Stimulated activated CD8-positive, alpha-beta memory T cell treated with anti-CD3 and anti-CD28 coated beads, Interleukin-4, amount 100 ng/mL, for 48 hours (primary cell): ENCODE measurements at regions not wholly inside any gene's neighbourhood (a gene's known extent, or its start where the extent isn't known, plus 50 kb on each side); places are given as distances from the start of the nearest gene placed in this dataset.

Source experiments
- DNase-seq: peaks from one replicate; pipeline ENCODE4 v3.0.0-alpha.2; 2020

DNA sequence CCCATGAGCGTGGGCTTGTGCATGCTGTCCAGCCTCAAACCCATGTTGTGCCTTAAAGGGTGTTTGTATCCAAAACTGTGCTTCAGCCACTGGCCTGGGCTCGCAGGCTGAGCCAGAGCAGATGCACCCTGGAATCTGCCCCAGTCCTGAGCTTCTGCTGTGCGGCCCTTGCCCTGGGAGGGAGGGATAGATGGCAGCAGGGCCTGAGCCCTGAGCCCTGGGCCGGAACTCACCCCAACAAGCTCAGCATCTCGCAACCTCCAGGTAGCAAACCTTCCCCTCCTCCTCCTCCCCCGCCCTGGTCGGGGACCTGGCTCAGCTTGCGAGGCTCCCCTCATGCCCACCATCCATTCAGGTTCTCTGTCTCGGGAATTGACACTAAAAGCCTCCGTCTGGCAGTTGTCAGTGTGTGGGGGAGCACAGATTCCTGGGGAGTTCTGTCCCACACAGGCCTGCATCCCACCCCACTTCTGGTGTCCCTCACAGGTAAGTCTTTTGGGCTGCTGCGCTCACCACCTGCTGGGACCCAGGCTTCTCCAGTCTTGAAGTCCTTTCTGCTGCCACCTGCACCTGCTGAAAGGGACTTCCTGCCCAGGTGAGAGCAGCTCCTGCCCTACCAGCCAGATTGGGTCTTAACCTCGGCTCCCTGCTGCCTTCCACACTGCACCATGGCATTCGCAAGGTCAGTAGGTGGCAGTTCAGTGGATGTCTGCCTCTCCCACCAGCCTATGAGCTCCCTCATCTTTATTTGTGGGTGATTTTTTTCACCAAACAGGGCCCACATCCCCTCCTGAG lies 55.2 kb upstream of the OLFM1 start:
- DNase-seq, result no peak

DNA sequence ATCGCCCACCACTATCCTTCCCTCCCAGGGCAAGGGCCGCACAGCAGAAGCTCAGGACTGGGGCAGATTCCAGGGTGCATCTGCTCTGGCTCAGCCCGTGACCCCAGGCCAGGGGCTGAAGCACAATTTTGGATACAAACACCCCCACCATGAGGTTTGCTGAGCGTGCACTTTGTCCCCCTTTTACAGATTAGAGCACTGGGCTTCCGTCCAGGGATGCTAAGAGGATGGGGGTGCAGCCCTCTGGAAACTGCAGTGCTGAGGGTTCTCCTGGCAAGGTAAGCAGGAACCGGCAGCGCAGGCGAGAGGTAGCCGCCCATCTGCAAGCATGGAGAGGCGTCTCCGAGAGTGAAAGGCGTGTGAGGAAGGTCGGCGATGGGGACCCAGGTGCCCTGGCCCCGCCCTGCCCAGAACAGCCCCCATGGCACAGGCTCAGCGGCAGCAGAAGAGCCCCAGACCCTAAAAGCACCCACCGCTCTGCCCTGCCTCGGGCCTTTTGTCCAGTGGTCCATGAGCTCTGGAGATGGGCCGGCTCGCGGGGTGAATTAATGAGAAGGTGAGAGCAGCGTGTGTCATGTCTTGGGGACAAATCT lies 54.5 kb upstream of the OLFM1 start:
- DNase-seq, result no peak

DNA sequence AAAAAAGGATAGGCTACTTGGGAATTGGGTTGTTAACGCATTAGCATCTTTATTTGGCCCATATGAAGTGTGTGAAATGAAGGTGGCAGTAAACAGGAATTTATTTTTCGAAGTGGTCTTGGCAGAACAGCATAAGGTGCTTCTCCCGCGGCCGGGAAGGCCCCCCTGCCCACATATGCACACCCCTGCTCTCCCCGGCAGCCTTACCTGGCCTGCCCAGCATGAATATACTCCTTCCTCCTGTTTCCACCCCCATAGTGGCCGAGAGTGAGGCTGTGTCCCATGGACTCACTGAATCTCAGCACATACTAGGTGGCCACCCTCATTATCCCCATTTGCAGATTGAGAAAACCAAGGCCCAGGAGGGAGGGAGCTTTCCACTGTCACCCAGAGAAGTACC lies 54.0 kb upstream of the OLFM1 start:
- DNase-seq, result no peak

DNA sequence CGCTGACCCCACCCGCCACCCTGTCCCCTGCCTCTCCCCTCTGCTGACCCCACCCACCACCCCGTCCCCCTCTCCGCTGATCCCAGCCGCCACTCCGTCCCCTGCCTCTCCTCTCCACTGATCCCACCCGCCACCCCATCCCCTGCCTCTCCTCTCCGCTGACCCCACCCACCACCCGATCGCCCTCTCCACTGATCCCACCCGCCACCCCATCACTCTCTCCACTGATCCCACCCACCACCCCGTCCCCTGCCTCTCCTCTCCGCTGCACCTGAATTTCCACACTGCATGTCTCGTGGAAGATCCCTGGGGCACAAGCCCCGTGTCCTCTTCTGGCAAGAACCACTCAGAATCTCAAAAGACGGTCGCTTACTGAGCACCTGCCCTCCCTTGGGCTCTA lies 53.4 kb upstream of the OLFM1 start:
- DNase-seq, result no peak

DNA sequence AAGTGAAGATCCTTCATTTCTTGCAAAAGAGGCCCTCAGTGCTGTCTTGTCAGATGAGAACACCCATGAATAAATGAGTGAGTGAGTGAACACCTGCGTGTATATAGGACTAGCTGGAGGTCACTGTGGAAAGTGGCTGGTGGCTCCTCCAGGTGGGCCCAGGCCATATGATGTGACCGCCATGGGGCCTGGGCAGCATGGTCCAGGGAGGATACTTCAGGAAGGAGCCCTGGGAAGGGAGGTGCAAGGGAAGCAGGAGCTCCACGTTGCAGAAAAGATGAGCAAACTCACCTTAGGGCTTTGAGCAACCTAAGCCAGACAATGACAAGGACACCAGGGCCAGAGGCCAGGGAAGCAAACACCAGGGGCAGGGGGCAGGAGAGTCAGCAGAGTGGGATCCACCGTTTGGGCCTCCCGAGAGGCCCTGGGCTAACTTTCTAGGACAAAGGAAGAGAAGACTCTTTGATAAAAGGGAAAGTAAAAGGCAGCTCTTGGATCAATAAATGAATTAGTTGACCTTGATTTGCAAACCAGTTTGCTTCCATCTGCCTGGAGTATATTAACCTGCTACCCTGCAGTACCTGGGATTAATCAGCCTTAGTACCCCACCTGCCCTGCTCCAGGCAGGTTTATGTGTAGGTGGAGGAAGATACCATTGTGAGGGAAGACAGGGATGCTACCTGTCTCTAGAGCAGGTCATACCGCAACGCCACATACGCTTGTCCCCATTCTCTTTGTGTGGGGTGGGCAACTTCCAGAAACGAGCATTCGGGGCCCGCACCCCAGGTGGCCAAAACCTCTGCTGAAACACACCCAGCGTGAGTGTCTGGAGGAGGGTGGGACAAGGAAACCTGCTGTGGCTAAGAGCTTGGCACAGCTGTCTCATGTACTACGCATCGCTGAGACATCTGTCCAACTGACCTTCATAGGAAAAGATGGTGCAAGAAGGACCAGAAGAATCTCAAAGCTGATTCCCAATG lies 51.4 kb upstream of the OLFM1 start:
- DNase-seq, result no peak

DNA sequence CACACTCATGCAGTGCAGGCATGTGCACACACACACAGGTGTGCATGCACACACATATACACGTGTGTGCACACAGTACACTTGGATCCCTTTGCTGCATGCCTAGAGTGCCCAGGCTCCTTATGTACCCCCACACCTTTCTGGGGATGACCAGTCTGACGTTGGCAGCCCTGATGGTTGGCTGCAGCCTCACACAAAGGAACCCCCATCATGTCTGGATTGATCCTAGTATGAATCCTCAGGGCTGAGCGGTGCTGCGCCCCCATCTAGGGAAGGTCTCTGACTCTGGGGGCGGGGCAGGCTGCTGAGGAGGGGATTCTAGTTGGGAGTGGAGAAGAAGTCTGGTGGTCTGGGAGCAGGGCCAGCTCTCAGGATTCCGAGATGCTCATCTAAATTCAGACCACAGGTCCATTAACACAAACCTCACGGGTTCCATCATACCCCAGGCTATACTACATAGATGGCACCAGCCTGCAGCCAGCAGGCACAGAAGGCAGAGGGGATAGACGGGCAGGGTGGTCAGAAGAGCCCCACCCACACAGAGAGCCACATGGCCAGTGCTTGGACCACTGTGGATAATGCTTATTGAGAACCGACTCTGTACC lies 50.5 kb upstream of the OLFM1 start:
- no peak for DNase-seq

DNA sequence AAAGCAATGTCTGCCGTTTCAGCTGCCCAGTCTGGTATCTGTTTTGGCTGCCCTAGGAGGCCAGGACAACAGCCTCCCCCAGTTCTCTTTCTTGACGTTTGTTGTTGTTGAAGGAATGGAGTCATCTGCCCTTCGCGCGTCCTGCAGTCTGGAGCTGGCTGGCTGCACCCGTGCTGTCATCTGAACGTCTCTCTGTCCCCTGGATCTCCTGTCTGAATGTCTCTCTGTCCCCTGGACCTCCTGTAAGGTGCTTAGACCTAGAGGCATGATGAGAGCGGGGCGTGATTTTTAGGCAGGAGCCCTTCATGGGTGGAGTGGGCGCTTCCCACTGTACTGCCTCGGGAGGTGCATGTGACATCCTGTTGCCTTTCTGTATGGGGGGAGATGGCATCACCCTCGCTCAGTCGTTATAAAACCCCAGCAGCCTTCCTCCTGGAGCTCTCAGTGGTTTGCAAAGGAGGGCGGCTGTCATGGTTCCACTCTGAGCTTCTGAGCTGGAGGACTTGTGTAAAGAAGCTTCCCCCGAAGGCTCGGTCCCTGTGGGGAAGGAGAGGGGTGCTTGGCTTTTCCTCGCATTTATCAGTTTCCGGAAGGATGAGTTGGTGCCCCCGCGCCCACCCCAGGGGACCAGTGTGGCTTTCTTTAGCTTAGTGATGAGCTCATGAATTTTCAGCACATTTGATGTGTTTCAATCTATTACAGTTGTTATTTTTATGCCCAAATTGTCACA lies 49.8 kb upstream of the OLFM1 start:
- no peak for DNase-seq
